Chondrocyte (in vitro differentiated cells): ENCODE measurements at regions not wholly inside any gene's neighbourhood (a gene's known extent, or its start where the extent isn't known, plus 50 kb on each side); places are given as distances from the start of the nearest gene placed in this dataset.

Source experiments
- DNase-seq: peaks from one replicate; pipeline ENCODE4 v3.0.0; 2021; ENCODE audit warnings: mixed read lengths, low spot score
- H3K27ac Mint-ChIP-seq: one replicate; pipeline ENCODE4 v1.8.0; 2021; ENCODE audit warnings: mild to moderate bottlenecking, moderate library complexity, mixed read lengths; ENCODE audit not compliant: unreplicated experiment
- H3K27me3 Mint-ChIP-seq: 2 replicates; pipeline ENCODE4 v1.8.0; 2021; ENCODE audit warnings: low read depth, mixed read lengths
- H3K36me3 Mint-ChIP-seq: 2 replicates; pipeline ENCODE4 v1.8.0; 2021; ENCODE audit warnings: low read depth, mixed read lengths
- H3K4me1 Mint-ChIP-seq: 2 replicates; pipeline ENCODE4 v1.8.0; 2021; ENCODE audit warnings: low read depth, mild to moderate bottlenecking, mixed read lengths
- H3K4me3 Mint-ChIP-seq: one replicate; pipeline ENCODE4 v1.8.0; 2021; ENCODE audit warnings: mild to moderate bottlenecking, moderate library complexity, mixed read lengths; ENCODE audit not compliant: unreplicated experiment
- H3K9me3 Mint-ChIP-seq: 2 replicates; pipeline ENCODE4 v1.8.0; 2021; ENCODE audit warnings: low read depth, mixed read lengths
- TF ChIP-seq, protein P1 (sequence below): fragments of 200-600 bp; sonication (generic); IDR thresholded peaks from 2 replicates; pipeline ENCODE4 v1.5.0; 2021; ENCODE audit warnings: antibody characterized with exemption, mild to moderate bottlenecking, moderate library complexity

DNA sequence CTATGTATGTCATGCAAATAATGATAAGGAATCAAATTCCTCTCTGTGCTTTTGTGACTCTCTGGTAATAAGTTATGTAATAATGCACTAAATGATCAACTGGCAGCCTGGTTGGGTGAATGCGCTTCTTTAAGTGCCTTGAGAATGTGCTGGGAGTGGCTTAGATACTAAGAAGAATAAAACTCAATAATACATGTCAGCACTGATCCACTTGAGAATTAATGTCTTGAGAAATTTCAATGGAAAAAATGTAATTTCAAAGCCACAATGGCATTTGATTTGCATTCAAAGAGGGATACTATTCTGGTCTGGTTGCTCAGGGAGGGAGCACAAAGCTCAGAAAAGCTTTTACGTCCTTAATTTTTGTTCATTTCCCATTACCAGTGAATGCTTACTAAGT is 137.7 kb upstream of the MMADHC start:
- no peak overlapping the region for H3K4me3 Mint-ChIP-seq
- H3K36me3 Mint-ChIP-seq: peaks cover 4% of the 10 kb centered on the region
- no peak overlapping the region for H3K27ac Mint-ChIP-seq
- TF ChIP-seq, protein P1, sequence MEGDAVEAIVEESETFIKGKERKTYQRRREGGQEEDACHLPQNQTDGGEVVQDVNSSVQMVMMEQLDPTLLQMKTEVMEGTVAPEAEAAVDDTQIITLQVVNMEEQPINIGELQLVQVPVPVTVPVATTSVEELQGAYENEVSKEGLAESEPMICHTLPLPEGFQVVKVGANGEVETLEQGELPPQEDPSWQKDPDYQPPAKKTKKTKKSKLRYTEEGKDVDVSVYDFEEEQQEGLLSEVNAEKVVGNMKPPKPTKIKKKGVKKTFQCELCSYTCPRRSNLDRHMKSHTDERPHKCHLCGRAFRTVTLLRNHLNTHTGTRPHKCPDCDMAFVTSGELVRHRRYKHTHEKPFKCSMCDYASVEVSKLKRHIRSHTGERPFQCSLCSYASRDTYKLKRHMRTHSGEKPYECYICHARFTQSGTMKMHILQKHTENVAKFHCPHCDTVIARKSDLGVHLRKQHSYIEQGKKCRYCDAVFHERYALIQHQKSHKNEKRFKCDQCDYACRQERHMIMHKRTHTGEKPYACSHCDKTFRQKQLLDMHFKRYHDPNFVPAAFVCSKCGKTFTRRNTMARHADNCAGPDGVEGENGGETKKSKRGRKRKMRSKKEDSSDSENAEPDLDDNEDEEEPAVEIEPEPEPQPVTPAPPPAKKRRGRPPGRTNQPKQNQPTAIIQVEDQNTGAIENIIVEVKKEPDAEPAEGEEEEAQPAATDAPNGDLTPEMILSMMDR: no peak
- no peak for DNase-seq
- no peaks in the 10 kb centered on the region for H3K27me3 Mint-ChIP-seq
- H3K9me3 Mint-ChIP-seq: no peaks in the 10 kb centered on the region
- H3K4me1 Mint-ChIP-seq: peaks cover 31% of the 10 kb centered on the region

DNA sequence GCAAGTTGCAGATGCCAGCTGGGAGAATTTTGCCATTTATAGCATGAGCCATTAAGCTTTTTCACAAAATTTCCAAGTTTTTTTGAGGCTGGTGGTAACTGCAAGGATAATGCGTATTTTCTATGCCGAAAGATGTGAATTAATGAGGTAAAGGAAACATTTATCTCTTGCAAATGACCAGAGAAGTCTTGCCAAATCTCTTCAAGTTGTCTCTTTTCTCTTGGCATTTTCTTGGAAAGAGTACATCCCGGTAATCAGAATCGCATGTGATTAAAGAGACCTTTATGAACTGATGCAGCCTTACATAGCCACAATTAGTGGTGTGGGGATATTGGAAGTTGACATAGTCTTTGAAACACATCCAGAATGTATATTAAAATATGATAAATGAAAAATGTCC is 136.5 kb upstream of the MMADHC start:
- peaks cover 4% of the 10 kb centered on the region for H3K36me3 Mint-ChIP-seq
- no peak overlapping the region for H3K27ac Mint-ChIP-seq
- no peaks in the 10 kb centered on the region for H3K9me3 Mint-ChIP-seq
- DNase-seq: no peak
- no peak overlapping the region for H3K4me3 Mint-ChIP-seq
- TF ChIP-seq, protein P1: no peak
- peaks cover 23% of the 10 kb centered on the region for H3K4me1 Mint-ChIP-seq
- H3K27me3 Mint-ChIP-seq: no peaks in the 10 kb centered on the region

DNA sequence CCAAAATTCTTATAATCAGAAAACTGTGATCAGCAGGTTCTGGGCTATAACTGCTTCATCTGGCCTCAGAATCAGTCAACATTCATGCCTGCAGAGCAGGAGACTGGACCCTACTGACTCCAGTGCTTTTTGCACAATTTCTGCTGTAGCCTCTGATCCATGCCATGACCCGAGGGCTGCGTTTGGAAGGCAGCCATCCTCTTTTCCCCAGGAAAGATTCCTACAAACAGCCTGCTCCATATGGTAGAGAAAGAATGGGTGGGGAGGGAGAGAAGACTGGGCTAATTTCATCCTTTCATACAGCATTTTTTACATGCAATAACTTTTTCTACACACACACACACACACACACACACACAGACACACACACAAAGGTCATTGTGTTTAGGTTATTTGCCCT is 133.0 kb upstream of the MMADHC start:
- Mint-ChIP-seq H3K36me3 (peaks cover 4% of the 10 kb centered on the region), H3K9me3 (no peaks in the 10 kb centered on the region), H3K27ac (no peak overlapping the region), H3K27me3 (no peaks in the 10 kb centered on the region), H3K4me3 (no peak overlapping the region), H3K4me1 (peaks cover 27% of the 10 kb centered on the region)
- TF ChIP-seq, protein P1: no peak
- DNase-seq: no peak

DNA sequence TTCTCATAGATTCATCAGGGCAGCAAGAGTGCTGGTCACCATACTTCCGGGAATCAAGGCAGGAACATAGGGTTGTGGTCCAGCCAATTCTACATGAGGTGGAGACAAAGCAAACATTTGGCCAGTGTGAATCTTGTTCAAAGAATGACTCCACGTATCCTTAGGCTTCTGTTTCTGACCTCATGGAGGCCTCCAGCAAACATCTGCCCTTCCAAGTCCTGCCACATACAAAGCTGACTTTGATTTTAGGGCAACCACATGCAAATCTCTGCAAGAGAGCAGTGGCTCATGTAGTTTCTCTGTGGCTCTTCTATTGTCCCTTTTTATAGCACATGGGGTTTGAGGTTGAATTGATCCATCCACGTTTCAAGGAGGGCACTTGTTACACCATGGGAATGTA is 132.1 kb upstream of the MMADHC start:
- Mint-ChIP-seq H3K27me3 (no peaks in the 10 kb centered on the region), H3K36me3 (peaks cover 4% of the 10 kb centered on the region), H3K9me3 (no peaks in the 10 kb centered on the region), H3K4me1 (peaks cover 32% of the 10 kb centered on the region), H3K4me3 (no peak overlapping the region), H3K27ac (no peak overlapping the region)
- no peak for DNase-seq
- TF ChIP-seq, protein P1: no peak

DNA sequence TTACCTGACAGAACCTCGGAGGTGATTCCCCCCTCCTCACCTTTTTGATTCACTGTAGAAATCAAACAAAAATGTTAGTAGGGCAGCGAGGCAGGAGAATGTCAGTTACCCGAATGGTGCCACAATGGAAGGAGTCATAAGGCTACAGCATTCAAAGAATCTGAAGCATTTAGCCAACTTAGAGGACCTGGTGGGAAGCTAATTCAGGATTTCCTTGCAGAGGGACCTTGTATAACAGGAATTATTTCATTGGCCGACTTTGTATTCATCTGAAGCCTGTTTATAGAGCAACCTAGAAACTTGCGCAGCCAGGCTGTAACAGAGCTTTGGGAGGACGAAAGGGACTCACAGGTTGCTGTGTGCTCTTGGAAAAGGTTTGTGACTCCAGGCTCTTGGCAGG is 129.1 kb upstream of the MMADHC start:
- Mint-ChIP-seq H3K4me1 (peaks cover 32% of the 10 kb centered on the region), H3K4me3 (no peak overlapping the region), H3K36me3 (no peaks in the 10 kb centered on the region), H3K9me3 (no peaks in the 10 kb centered on the region), H3K27me3 (no peaks in the 10 kb centered on the region), H3K27ac (peak overlapping the region; percentile 62)
- DNase-seq: no peak
- TF ChIP-seq, protein P1: no peak
